Activated naive CD8-positive, alpha-beta T cell (primary cell): ENCODE measurements at regions not wholly inside any gene's neighbourhood (a gene's known extent, or its start where the extent isn't known, plus 50 kb on each side); places are given as distances from the start of the nearest gene placed in this dataset.
"Not testable (repeated sequence)": the region's sequence is repeated elsewhere in the genome, so short reads cannot be mapped to it uniquely, and the experiment has no call there.

Source experiments
- H3K27ac Mint-ChIP-seq: one replicate; pipeline ENCODE4 v1.8.0; 2021; ENCODE audit warnings: mixed read lengths
- H3K27me3 Mint-ChIP-seq: one replicate; pipeline ENCODE4 v1.8.0; 2021; ENCODE audit warnings: mixed read lengths
- H3K36me3 Mint-ChIP-seq: one replicate; pipeline ENCODE4 v1.8.0; 2021; ENCODE audit warnings: mixed read lengths
- H3K4me1 Mint-ChIP-seq: one replicate; pipeline ENCODE4 v1.8.0; 2021; ENCODE audit warnings: low read depth, mixed read lengths
- H3K4me3 Mint-ChIP-seq: one replicate; pipeline ENCODE4 v1.8.0; 2021; ENCODE audit warnings: mild to moderate bottlenecking, mixed read lengths
- H3K9me3 Mint-ChIP-seq: one replicate; pipeline ENCODE4 v1.8.0; 2021; ENCODE audit warnings: low read depth, mixed read lengths

- no peak overlapping the region for H3K27ac Mint-ChIP-seq
- H3K4me3 Mint-ChIP-seq, result no peak overlapping the region
- H3K36me3 Mint-ChIP-seq, result peaks cover 4% of the 10 kb centered on the region
- H3K9me3 Mint-ChIP-seq, result peaks cover 3% of the 10 kb centered on the region
- H3K27me3 Mint-ChIP-seq, result no peaks in the 10 kb centered on the region
- H3K4me1 Mint-ChIP-seq, result no peaks in the 10 kb centered on the region
These were observed 438.2 kb downstream of the CD83 start for GRCh38 chr6:14555804-14556203.

DNA sequence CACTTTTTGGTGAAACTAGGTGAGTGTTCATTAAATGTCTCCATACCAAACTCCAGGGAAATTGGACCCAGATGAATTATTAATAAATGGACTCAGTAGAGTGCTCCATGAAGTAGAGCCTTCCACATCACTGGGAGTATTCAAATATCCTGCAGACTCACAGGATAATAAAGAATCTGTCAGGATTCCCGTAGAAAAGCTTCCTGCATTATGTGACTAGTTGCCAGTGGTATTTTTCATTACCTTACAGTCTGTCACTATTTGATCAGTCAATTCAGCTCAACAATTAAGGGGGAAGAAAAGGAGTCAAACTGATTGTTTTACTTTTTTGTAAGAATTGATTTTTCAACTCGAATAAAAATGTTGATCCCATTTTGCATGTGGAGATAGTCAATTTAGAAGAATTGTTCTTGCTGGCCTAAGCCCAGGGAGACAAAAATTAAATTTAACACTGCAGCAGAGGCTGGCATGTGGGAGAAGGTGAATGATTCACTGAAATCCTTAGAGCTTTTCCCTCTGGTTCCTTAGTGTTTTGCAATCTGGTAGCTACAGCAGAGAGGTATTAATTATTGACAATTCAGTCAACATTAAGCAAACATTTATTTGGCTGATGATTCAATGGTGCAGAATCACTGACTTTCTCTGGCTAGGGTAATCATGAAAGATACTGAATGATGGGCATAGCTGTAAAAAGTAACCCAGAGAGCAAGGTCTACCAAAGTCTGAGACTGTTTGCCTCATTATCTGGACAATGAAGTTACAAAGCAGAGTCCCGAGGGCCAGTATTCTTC, 442.4 kb downstream of the CD83 start:
- Mint-ChIP-seq H3K27me3 (no peaks in the 10 kb centered on the region), H3K9me3 (peaks cover 17% of the 10 kb centered on the region), H3K4me1 (no peaks in the 10 kb centered on the region), H3K36me3 (peaks cover 9% of the 10 kb centered on the region), H3K4me3 (no peak overlapping the region), H3K27ac (no peak overlapping the region)

DNA sequence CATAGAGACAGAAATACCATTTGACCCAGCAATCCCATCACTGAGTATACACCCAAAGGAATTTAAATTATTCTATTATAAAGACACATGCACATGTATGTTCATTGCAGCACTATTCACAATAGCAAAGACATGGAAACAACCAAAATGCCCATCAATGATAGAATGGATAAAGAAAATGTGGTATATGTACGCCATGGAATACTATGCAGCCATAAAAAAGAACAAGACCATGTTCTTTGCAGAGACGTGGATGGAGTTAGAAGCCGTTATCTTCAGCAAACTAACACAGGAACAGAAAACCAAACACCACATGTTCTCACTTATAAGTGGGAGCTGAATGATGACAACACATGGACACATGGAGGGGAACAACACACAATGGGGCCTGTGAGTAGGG, 444.0 kb downstream of the CD83 start:
- not testable (repeated sequence) for H3K4me3 Mint-ChIP-seq, H3K27me3 Mint-ChIP-seq, H3K27ac Mint-ChIP-seq, H3K36me3 Mint-ChIP-seq, H3K4me1 Mint-ChIP-seq
- peaks cover 17% of the 10 kb centered on the region for H3K9me3 Mint-ChIP-seq

GRCh38 chr6:14567842-14568241, 450.3 kb downstream of the CD83 start:
- Mint-ChIP-seq H3K27me3 (no peaks in the 10 kb centered on the region), H3K9me3 (peaks cover 8% of the 10 kb centered on the region), H3K36me3 (no peaks in the 10 kb centered on the region), H3K4me3 (no peak overlapping the region), H3K4me1 (no peaks in the 10 kb centered on the region), H3K27ac (no peak overlapping the region)

GRCh38 chr6:14569394-14569793, 451.8 kb downstream of the CD83 start:
- H3K4me3 Mint-ChIP-seq, result no peak overlapping the region
- no peak overlapping the region for H3K27ac Mint-ChIP-seq
- no peaks in the 10 kb centered on the region for H3K4me1 Mint-ChIP-seq
- H3K27me3 Mint-ChIP-seq, result no peaks in the 10 kb centered on the region
- peaks cover 2% of the 10 kb centered on the region for H3K9me3 Mint-ChIP-seq
- H3K36me3 Mint-ChIP-seq, result no peaks in the 10 kb centered on the region

- not testable (repeated sequence) for H3K4me3 Mint-ChIP-seq, H3K9me3 Mint-ChIP-seq, H3K27ac Mint-ChIP-seq, H3K36me3 Mint-ChIP-seq, H3K27me3 Mint-ChIP-seq, H3K4me1 Mint-ChIP-seq
These were observed 452.3 kb downstream of the CD83 start for GRCh38 chr6:14569874-14570273.

DNA sequence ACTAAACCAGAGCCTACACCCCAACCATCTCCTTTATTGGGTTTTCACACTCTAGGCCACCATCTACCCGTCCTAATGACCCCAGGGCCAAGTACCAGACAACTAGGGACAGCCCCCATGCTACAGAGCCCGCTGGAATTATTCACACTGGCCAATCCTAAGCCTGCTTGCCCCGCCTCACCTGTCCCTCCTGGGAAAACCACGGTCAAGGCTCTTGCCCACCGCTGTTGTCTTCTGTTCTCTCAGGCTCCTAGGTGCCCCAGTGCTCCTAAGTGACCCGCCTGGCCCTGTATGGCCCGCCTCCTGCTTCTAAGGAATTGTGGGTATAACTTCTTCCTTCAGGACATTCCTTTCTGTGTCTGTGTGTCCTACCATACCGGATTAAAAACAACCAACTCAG, 453.4 kb downstream of the CD83 start:
- Mint-ChIP-seq H3K36me3 (no peaks in the 10 kb centered on the region), H3K4me1 (no peaks in the 10 kb centered on the region), H3K27ac (no peak overlapping the region)

GRCh38 chr6:14571746-14572145, 454.2 kb downstream of the CD83 start:
- H3K36me3 Mint-ChIP-seq, result no peaks in the 10 kb centered on the region
- no peaks in the 10 kb centered on the region for H3K27me3 Mint-ChIP-seq
- no peaks in the 10 kb centered on the region for H3K4me1 Mint-ChIP-seq
- H3K27ac Mint-ChIP-seq, result no peak overlapping the region
- H3K9me3 Mint-ChIP-seq, result peaks cover 3% of the 10 kb centered on the region
- no peak overlapping the region for H3K4me3 Mint-ChIP-seq

More for the DNA sequence above, 453.4 kb downstream of the CD83 start:
- H3K4me3 Mint-ChIP-seq, result no peak overlapping the region
- peaks cover 2% of the 10 kb centered on the region for H3K9me3 Mint-ChIP-seq
- H3K27me3 Mint-ChIP-seq, result no peaks in the 10 kb centered on the region

- Mint-ChIP-seq H3K27ac (no peak overlapping the region), H3K4me3 (no peak overlapping the region), H3K27me3 (no peaks in the 10 kb centered on the region), H3K9me3 (peaks cover 3% of the 10 kb centered on the region), H3K36me3 (no peaks in the 10 kb centered on the region), H3K4me1 (no peaks in the 10 kb centered on the region)
These were observed 455.7 kb downstream of the CD83 start for GRCh38 chr6:14573267-14573666.

DNA sequence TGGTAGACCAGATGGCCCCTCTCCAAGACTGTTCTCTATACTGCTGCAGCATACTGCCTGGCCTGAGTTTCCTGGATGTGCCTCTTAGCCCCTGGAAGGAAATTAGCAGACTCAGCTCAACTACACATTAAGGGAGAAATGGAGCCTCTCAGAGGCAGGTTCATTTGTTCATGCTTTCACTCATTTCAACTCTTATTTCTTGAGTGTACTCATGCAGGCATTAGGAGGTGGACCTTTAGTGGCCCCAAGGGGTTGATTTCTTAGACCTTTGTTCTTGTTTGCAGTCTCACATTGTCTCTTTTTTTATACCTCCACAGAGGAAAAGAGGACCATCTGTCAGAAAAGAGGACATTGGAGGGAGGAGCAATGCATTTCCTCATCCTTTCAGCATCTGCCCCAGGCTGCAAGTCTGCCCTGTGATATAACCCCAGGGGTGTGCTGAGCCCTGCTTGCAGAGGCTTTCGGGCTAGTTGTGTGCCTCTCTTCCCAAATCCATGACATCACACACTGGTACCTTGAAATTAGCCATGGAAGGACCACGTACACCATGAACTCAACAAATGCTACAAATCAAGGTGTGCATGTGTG, 456.2 kb downstream of the CD83 start:
- Mint-ChIP-seq H3K27ac (no peak overlapping the region), H3K27me3 (no peaks in the 10 kb centered on the region), H3K9me3 (peaks cover 3% of the 10 kb centered on the region), H3K4me3 (no peak overlapping the region), H3K36me3 (peaks cover under 1% of the 10 kb centered on the region), H3K4me1 (no peaks in the 10 kb centered on the region)

DNA sequence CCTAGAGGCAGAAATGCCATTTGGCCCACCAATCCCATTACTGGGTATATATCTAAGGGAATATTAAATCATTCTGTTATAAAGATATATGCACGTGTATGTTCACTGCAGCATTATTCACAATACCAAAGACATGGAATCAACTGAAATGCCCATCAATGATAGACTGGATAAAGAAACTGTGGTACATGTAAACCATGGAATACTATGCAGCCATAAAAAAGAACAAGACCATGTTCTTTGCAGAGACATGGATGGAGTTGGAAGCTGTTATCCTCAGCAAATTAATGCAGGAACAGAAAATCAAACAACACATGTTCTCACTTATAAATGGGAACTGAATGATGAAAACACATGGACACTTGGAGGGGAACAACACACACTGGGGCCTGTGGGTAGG, 458.4 kb downstream of the CD83 start:
- Mint-ChIP-seq H3K4me1 (no peaks in the 10 kb centered on the region), H3K27me3 (no peaks in the 10 kb centered on the region), H3K9me3 (peaks cover 3% of the 10 kb centered on the region), H3K27ac (no peak overlapping the region), H3K36me3 (peaks cover 2% of the 10 kb centered on the region), H3K4me3 (no peak overlapping the region)

DNA sequence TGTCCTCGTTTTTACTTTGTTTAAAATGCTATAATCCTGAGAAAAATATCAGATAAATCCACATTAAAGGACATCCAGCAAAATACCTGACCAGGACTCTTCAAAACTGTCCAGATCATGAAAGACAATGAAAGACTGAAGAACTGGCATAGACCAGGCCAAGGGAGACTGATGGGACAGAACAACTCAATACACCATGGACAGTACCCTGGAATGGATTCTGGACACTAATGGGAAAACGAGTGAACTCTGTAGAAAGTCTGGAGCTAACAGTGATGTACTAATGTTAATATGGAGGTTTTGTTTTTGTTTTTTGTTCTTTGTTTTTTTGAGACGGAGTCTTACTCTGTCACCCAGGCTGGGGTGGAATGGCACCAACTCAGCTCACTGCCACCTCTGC, 461.4 kb downstream of the CD83 start:
- Mint-ChIP-seq H3K27ac (no peak overlapping the region), H3K9me3 (peaks cover 3% of the 10 kb centered on the region), H3K4me3 (no peak overlapping the region), H3K27me3 (no peaks in the 10 kb centered on the region), H3K36me3 (peaks cover 2% of the 10 kb centered on the region), H3K4me1 (no peaks in the 10 kb centered on the region)

- Mint-ChIP-seq H3K9me3 (no peaks in the 10 kb centered on the region), H3K27ac (no peak overlapping the region), H3K27me3 (no peaks in the 10 kb centered on the region), H3K4me3 (no peak overlapping the region), H3K36me3 (peaks cover 2% of the 10 kb centered on the region), H3K4me1 (no peaks in the 10 kb centered on the region)
These were observed 465.2 kb downstream of the CD83 start for GRCh38 chr6:14582749-14583148.

DNA sequence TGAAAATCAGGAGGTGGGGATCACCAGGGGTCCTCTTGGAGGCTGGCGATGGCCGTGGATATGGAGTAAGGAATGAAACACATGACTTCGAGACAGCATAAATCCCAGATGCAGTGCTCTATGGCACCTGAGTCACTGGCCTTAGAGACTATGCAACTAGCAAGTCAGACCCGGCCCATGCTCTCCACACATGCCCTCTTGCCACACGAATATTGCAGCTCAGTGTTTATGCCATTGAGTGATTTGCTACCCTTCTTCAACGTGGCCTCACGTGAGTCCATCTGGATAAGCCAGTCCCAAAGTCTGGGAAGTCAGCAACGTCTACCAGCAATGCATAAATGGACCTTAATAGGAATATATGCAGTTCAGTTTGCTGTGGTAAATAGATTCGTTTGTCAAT, 466.3 kb downstream of the CD83 start:
- Mint-ChIP-seq H3K4me1 (no peaks in the 10 kb centered on the region), H3K4me3 (no peak overlapping the region), H3K36me3 (peaks cover 1% of the 10 kb centered on the region), H3K27me3 (no peaks in the 10 kb centered on the region), H3K9me3 (no peaks in the 10 kb centered on the region), H3K27ac (no peak overlapping the region)

DNA sequence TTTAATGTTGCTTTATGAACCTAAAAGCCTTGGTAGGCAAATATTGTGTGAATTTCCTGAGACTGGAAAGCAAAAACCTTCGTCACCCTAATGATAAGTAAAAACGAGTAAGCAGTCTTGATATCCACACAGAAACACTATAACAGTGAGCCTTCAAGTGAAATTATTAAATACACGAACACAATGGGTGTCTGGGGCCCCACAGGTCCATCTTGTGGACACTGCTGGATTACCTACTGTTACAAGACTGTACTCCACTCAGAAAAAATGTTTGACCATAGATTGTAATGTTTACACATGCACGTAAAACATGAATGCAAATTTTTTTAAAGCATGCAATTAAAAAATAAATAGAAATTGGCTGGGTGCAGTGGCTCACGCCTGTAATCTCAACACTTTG, 466.9 kb downstream of the CD83 start:
- H3K4me3 Mint-ChIP-seq, result no peak overlapping the region
- no peaks in the 10 kb centered on the region for H3K27me3 Mint-ChIP-seq
- H3K4me1 Mint-ChIP-seq, result no peaks in the 10 kb centered on the region
- H3K36me3 Mint-ChIP-seq, result no peaks in the 10 kb centered on the region
- no peak overlapping the region for H3K27ac Mint-ChIP-seq
- no peaks in the 10 kb centered on the region for H3K9me3 Mint-ChIP-seq

DNA sequence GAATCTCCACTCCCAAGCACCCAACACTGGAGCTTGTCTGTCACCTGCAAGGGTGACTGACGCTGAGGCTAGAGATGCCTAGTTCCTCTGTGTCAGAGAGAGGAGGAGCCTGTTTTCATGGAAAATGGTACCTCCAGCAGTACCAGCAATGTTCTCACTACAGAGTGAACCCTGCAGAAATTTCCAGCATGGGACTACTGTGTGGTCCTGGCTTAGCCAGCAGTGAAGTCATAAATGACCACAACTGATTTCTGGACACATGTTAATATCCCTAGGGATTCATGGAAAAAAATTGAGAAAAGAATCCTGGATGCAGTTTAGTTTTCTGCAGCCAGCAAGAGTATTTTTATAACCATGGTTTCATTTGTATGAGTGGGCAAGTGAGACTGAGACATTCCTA, 468.1 kb downstream of the CD83 start:
- Mint-ChIP-seq H3K4me1 (no peaks in the 10 kb centered on the region), H3K27me3 (no peaks in the 10 kb centered on the region), H3K27ac (no peak overlapping the region), H3K36me3 (no peaks in the 10 kb centered on the region), H3K9me3 (no peaks in the 10 kb centered on the region), H3K4me3 (no peak overlapping the region)
